Heart right ventricle (tissue), 16 donors: ENCODE measurements at regions not wholly inside any gene's neighbourhood (a gene's known extent, or its start where the extent isn't known, plus 50 kb on each side); places are given as distances from the start of the nearest gene placed in this dataset.
A peak's percentile ranks its signal among the peaks of the same experiment; 100 is the strongest.

Experiments used
- ATAC-seq, 8 donors: fragments of 200-7000 bp; cut with Tn5 transposase; one replicate each; pipeline ENCODE4 v1.9.1; 2020; ENCODE audit warnings: mild to moderate bottlenecking in 8 of 8, moderate library complexity in 8 of 8, moderate number of reproducible peaks in 1 of 8
- DNase-seq, 2 donors: peaks; one replicate each; pipeline ENCODE4 v3.0.0-alpha.2; 2020
- H3K27ac ChIP-seq, 10 donors: fragments of 200-600 bp; sonication (generic) in 2 of 10; one replicate each; pipeline versions ENCODE4 v1.5.0 to v1.8.0; 2020 to 2022; ENCODE audit warnings: mild to moderate bottlenecking in 3 of 10
- H3K27me3 ChIP-seq, 7 donors: fragments of 200-600 bp; one replicate each; pipeline ENCODE4 v1.8.0; 2021 to 2022; ENCODE audit warnings: mild to moderate bottlenecking in 2 of 7
- H3K36me3 ChIP-seq, 9 donors: fragments of 200-600 bp; sonication (generic) in 1 of 9; one replicate each; pipeline versions ENCODE4 v1.5.0 to v1.8.0; 2020 to 2022; ENCODE audit warnings: mild to moderate bottlenecking in 2 of 9
- H3K4me1 ChIP-seq, 9 donors: fragments of 200-600 bp; sonication (generic) in 1 of 9; one replicate each; pipeline versions ENCODE4 v1.5.0 to v1.8.0; 2020 to 2022; ENCODE audit warnings: mild to moderate bottlenecking in 4 of 9
- H3K4me3 ChIP-seq, 10 donors: fragments of 200-600 bp; sonication (generic) in 2 of 10; one replicate each; pipeline versions ENCODE4 v1.5.0 to v1.8.0; 2020 to 2022; ENCODE audit warnings: mild to moderate bottlenecking in 7 of 10, moderate library complexity in 2 of 10
- H3K9me3 ChIP-seq, 11 donors: fragments of 200-600 bp in 10 of 11; sonication (generic) in 2 of 11; one replicate each; pipeline versions ENCODE4 v1.5.0 to v1.8.0; 2013 to 2022; ENCODE audit warnings: mild to moderate bottlenecking in 2 of 11, control low read depth in 1 of 11, moderate library complexity in 1 of 11
- CTCF ChIP-seq, 9 donors: fragments of 200-600 bp; sonication (generic) in 2 of 9; IDR thresholded peaks; one replicate each; pipeline versions ENCODE4 v1.5.0 to v1.8.0; 2021 to 2022; ENCODE audit warnings: antibody characterized with exemption in 9 of 9, mild to moderate bottlenecking in 5 of 9, moderate library complexity in 1 of 9
- WGBS, 2 donors: extraction: QIAGEN DNeasy Blood & Tissue Kit; methylation state at CpG; one replicate each; pipeline ENCODE4 v1.1.7; 2013; ENCODE audit warnings: inconsistent platforms in 1 of 2; 5-methylcytosine and 5-hydroxymethylcytosine counted together
- intact Hi-C, 10 donors: fragments of 100-400 bp; cut with DNase I; formaldehyde crosslinking; loops; one replicate each; pipeline versions ENCODE4 v1.11.1 to v1.14.2; 2022
- donor health status: Arrhythmogenic right ventricular cardiomyopathy.
- donor health status: ischemic (EF 13 %, LVEDD 7.1; RV severe dilation, severe dysfunction).
- donor health status: healthy with polysubstance abuse.
- donor health status: DM: no; HTN: yes; CAD: no.
- donor health status: DM: no; HTN: no; CAD: no.
- donor health status: ischemic (EF 25% LVEDD 6.9; RV normal size, moderate dysfunction).
- donor health status: ischemic (EF 25% LVEDD 5.7; RV mildly dilated, moderate dysfunction).
- donor health status: healthy.
- donor health status: DM: yes; HTN: yes; CAD: no.
- donor health status: Ischemic cardiomyopathy.
- donor health status: ischemic (EF 35%, LVEDD 5.7; RV mildly dilated, moderate dysfunction).
- donor health status: nonischemic (EF 11% LVEDD 7.7; RV severe dilation, severe dysfunction).
- donor health status: DM: yes; HTN: yes; CAD: no.
- donor health status: PGD.
- donor health status: ischemic (EF 29% LVEDD 5.4; RV normal size, mild dysfunction).
- donor health status: nonischemic (EF 23%, LVEDD 6.1; RV moderate dilation, normal function).

- no peak for TF ChIP-seq CTCF (IDR thresholded peaks at IDR 0.05)
- WGBS, 2 donors: 94 to 98% methylated on average over 5 of the region's 5 CpGs
- no peaks in the 10 kb centered on the region for H3K27me3 ChIP-seq
- no peak for DNase-seq
- intact Hi-C loops: loop anchor here in 6 of 10 donors (2.0 to 10.0 kb wide), 4 partner anchors 76 to 152 kb away; partner anchors contain the start of gene BOC (in 1 of the 6)
- no peak overlapping the region for H3K4me3 ChIP-seq
- H3K4me1 ChIP-seq: peaks cover 0 to 5% (median 0%) of the 10 kb centered on the region in 9 donors
- ATAC-seq: no peak
- H3K27ac ChIP-seq: no peak overlapping the region
- H3K36me3 ChIP-seq: no peaks in the 10 kb centered on the region
- H3K9me3 ChIP-seq: peaks cover 0 to 10% (median 0%) of the 10 kb centered on the region in 11 donors
These were observed 74.8 kb upstream of the BOC start for GRCh38 chr3:113136544-113136943.

GRCh38 chr3:113138839-113139743, 72.3 kb upstream of the BOC start:
- no peak for TF ChIP-seq CTCF (IDR thresholded peaks at IDR 0.05)
- 75 to 87% methylated on average over 6 of the region's 6 CpGs for WGBS, 2 donors
- peaks cover 0 to 10% (median 0%) of the 10 kb centered on the region in 11 donors for H3K9me3 ChIP-seq
- no peak overlapping the region for H3K4me3 ChIP-seq
- peaks cover 0 to 5% (median 0%) of the 10 kb centered on the region in 9 donors for H3K4me1 ChIP-seq
- intact Hi-C loops: loop anchor here in 6 of 10 donors (2.0 to 10.0 kb wide), 4 partner anchors 73 to 150 kb away; partner anchors contain the start of gene BOC (in 1 of the 6)
- H3K27me3 ChIP-seq: no peaks in the 10 kb centered on the region
- DNase-seq: no peak
- no peaks in the 10 kb centered on the region for H3K36me3 ChIP-seq
- ATAC-seq: peak in 1 of 8 donors; percentile 26
- no peak overlapping the region for H3K27ac ChIP-seq

- 83 to 93% methylated on average over 2 of the region's 2 CpGs for WGBS, 2 donors
- ATAC-seq (no peak), DNase-seq (no peak)
- Histone ChIP-seq H3K36me3 (no peaks in the 10 kb centered on the region), H3K4me1 (peaks cover 0 to 4% (median 0%) of the 10 kb centered on the region in 9 donors), H3K9me3 (peaks cover 0 to 10% (median 0%) of the 10 kb centered on the region in 11 donors), H3K27me3 (no peaks in the 10 kb centered on the region), H3K27ac (no peak overlapping the region), H3K4me3 (no peak overlapping the region)
- intact Hi-C loops: no loop called here
- TF ChIP-seq CTCF (IDR thresholded peaks at IDR 0.05): no peak
These were observed 70.5 kb upstream of the BOC start for GRCh38 chr3:113140876-113141275.

- TF ChIP-seq CTCF (IDR thresholded peaks at IDR 0.05): no peak
- no peak overlapping the region for H3K4me3 ChIP-seq
- ATAC-seq (no peak), DNase-seq (no peak)
- intact Hi-C loops: no loop called here
- H3K9me3 ChIP-seq: peaks cover 0 to 10% (median 0%) of the 10 kb centered on the region in 11 donors
- H3K4me1 ChIP-seq: peaks cover 0 to 11% (median 0%) of the 10 kb centered on the region in 9 donors
- no peak overlapping the region for H3K27ac ChIP-seq
- no peaks in the 10 kb centered on the region for H3K27me3 ChIP-seq
- 92 to 95% methylated on average over 2 of the region's 2 CpGs for WGBS, 2 donors
- H3K36me3 ChIP-seq: no peaks in the 10 kb centered on the region
These were observed 69.8 kb upstream of the BOC start for GRCh38 chr3:113141543-113141942.
